Endothelial cell of umbilical vein (primary cell): ENCODE measurements at regions not wholly inside any gene's neighbourhood (a gene's known extent, or its start where the extent isn't known, plus 50 kb on each side); places are given as distances from the start of the nearest gene placed in this dataset.

Source experiments
- BruUV-seq: library from RNA; stranded (reverse); fragments of 400-500 nt; replicated peaks from 2 replicates; lab custom pipeline; 2021; lab: Mats Ljungman, UMichigan
- CTCF ChIA-PET: fragments of 300-600, 350-600 bp; sonication (Branson Sonifier 250); formaldehyde crosslinking; loops from one replicate; lab custom pipeline; 2021; ENCODE audit warnings: antibody characterized with exemption, inconsistent platforms; lab: Charles Lee
- POLR2A ChIA-PET: fragments of 300-600, 350-600 bp; sonication (Branson Sonifier 250); formaldehyde crosslinking; loops from one replicate; lab custom pipeline; 2021; ENCODE audit warnings: antibody characterized with exemption, inconsistent platforms; lab: Charles Lee
- DNase-seq: peaks from one replicate; pipeline ENCODE4 v3.0.0-alpha.2; 2011; ENCODE audit warnings: low read depth, low spot score
- FAIRE-seq: peaks from 2 replicates; lab custom pipeline; 2011; peaks lifted over from hg19 to GRCh38; lab: Jason Lieb, UNC
- H2AFZ ChIP-seq: 2 replicates; pipeline ENCODE4 v1.6.0; 2012; ENCODE audit warnings: low read depth, low read length, control low read depth, inconsistent platforms
- H3K27ac ChIP-seq: 2 replicates; pipeline ENCODE4 v1.5.1; 2011; ENCODE audit warnings: low read depth, mild to moderate bottlenecking, control low read depth, low read length, moderate library complexity; ENCODE audit not compliant: insufficient read depth
- H3K27me3 ChIP-seq, 2 experiments: 2 replicates each; pipeline versions ENCODE4 v1.6.0 to v1.6.1; 2011; ENCODE audit warnings: low read length in 2 of 2, mixed read lengths in 1 of 2; ENCODE audit not compliant: control insufficient read depth in 2 of 2, insufficient read depth in 2 of 2
- H3K36me3 ChIP-seq, 2 experiments: 2 replicates in 1 of 2; 3 replicates in 1 of 2; pipeline ENCODE4 v1.5.1; 2011; ENCODE audit warnings: low read length in 2 of 2, mild to moderate bottlenecking in 1 of 2, moderate library complexity in 1 of 2; ENCODE audit not compliant: control insufficient read depth in 2 of 2, insufficient read depth in 2 of 2; ENCODE audit errors: extremely low read depth in 1 of 2
- H3K4me1 ChIP-seq: 3 replicates; pipeline ENCODE4 v1.5.1; 2011; ENCODE audit warnings: mild to moderate bottlenecking, low read length; ENCODE audit not compliant: control insufficient read depth, insufficient read depth; ENCODE audit errors: extremely low read depth
- H3K4me2 ChIP-seq: 2 replicates; pipeline ENCODE4 v1.6.1; 2011; ENCODE audit warnings: low read length, control low read depth, mixed read lengths; ENCODE audit not compliant: insufficient read depth
- H3K4me3 ChIP-seq, 3 experiments: fragments of 200-600 bp in 1 of 3; sonication (generic), shearing (Covaris generic) in 1 of 3; replicated peaks in 1 of 3; 2 replicates each; pipeline ENCODE4 v1.5.1; 2011 to 2016; ENCODE audit warnings: control low read depth in 3 of 3, low read length in 3 of 3, mild to moderate bottlenecking in 2 of 3, inconsistent platforms in 1 of 3, low read depth in 1 of 3, moderate library complexity in 1 of 3; ENCODE audit not compliant: insufficient read depth in 1 of 3
- H3K79me2 ChIP-seq: 2 replicates; pipeline ENCODE4 v1.6.0; 2012; ENCODE audit warnings: low read length, inconsistent platforms; ENCODE audit not compliant: control insufficient read depth, insufficient read depth
- H3K9ac ChIP-seq: replicated peaks from 2 replicates; pipeline ENCODE3; 2011; ENCODE audit warnings: low read length, control low read depth; ENCODE audit not compliant: insufficient read depth; ENCODE audit errors: extremely low read depth
- H3K9me1 ChIP-seq: replicated peaks from 3 replicates; pipeline ENCODE4 v1.6.0; 2011; ENCODE audit warnings: mild to moderate bottlenecking, low read length; ENCODE audit not compliant: control insufficient read depth, insufficient read depth; ENCODE audit errors: extremely low read depth
- H3K9me3 ChIP-seq: replicated peaks from 2 replicates; pipeline ENCODE4 v1.5.1; 2012; ENCODE audit warnings: low read length, inconsistent platforms; ENCODE audit not compliant: control insufficient read depth, insufficient read depth
- H4K20me1 ChIP-seq: replicated peaks from 2 replicates; pipeline ENCODE3; 2011; ENCODE audit warnings: mild to moderate bottlenecking, low read length; ENCODE audit not compliant: control insufficient read depth, insufficient read depth; ENCODE audit errors: extremely low read depth
- CTCF ChIP-seq, 2 donors: IDR thresholded peaks; 1 replicate in 1 of 2; 2 replicates in 1 of 2; pipeline ENCODE4 v1.5.1; 2011; ENCODE audit warnings: low read length in 2 of 2, mild to moderate bottlenecking in 2 of 2, moderate library complexity in 2 of 2, control low read depth in 1 of 2, inconsistent platforms in 1 of 2, low read depth in 1 of 2; ENCODE audit not compliant: insufficient read depth in 1 of 2; ENCODE audit errors: extremely low read depth in 1 of 2
- EZH2 ChIP-seq: IDR thresholded peaks from 2 replicates; pipeline ENCODE4 v1.6.1; 2012; ENCODE audit warnings: borderline replicate concordance, low read depth, mild to moderate bottlenecking, moderate library complexity, low read length, inconsistent platforms; ENCODE audit not compliant: severe bottlenecking
- FOS ChIP-seq: IDR thresholded peaks from 2 replicates; pipeline ENCODE4 v1.6.1; 2011; ENCODE audit warnings: mild to moderate bottlenecking, low read length, moderate library complexity, borderline replicate concordance; ENCODE audit not compliant: insufficient read depth
- POLR2AphosphoS5 ChIP-seq: IDR thresholded peaks from 2 replicates; pipeline ENCODE4 v1.6.1; 2012; ENCODE audit warnings: low read depth, mild to moderate bottlenecking, control low read depth, low read length, moderate library complexity; ENCODE audit not compliant: insufficient read depth
- dilution Hi-C: fragments of 300-500 bp; cut with MboI; formaldehyde crosslinking; loops from one replicate; pipeline ENCODE4 v1.15.0; 2019; ENCODE audit warnings: low sequenced_read_pairs; ENCODE audit not compliant: extremely low pct_ligation_motif_present
- intact Hi-C: fragments of 100-400 bp; cut with micrococcal nuclease; formaldehyde crosslinking; loops from one replicate; pipeline ENCODE4 v1.10.0; 2022

GRCh38 chr11:16613512-16614381, 124.7 kb upstream of the C11orf58 start:
- H3K9me3 ChIP-seq = no peaks in the 10 kb centered on the region
- H3K9ac ChIP-seq = no peak overlapping the region
- DNase-seq (peak; percentile 71), FAIRE-seq (peak; percentile 97)
- CTCF ChIA-PET = interaction anchor here (0.5 to 4.3 kb wide), 50 partner anchors 8 to 1824 kb away, joined by 3 to 118 read pairs (median 4); no protein-coding TSS in a partner anchor
- H3K4me2 ChIP-seq = peak overlapping the region; percentile 62
- H3K9me1 ChIP-seq = no peaks in the 10 kb centered on the region
- intact Hi-C loops (loop anchor here (1.0 to 5.0 kb wide), 8 partner anchors 124 to 1511 kb away; partner anchors contain the start of gene C11orf58), dilution Hi-C loops (no loop called here)
- no peak overlapping the region for H3K27ac ChIP-seq
- BruUV-seq = no TSS peak
- POLR2A ChIA-PET = no interaction called here
- peak overlapping the region in 2 of 3 experiments; percentile 4 to 7 for H3K4me3 ChIP-seq
- H3K27me3 ChIP-seq = peaks cover 42 to 76% of the 10 kb centered on the region in 2 experiments
- H3K79me2 ChIP-seq = no peaks in the 10 kb centered on the region
- H4K20me1 ChIP-seq = no peaks in the 10 kb centered on the region
- no peaks in the 10 kb centered on the region for H3K36me3 ChIP-seq
- peak overlapping the region; percentile 68 for H2AFZ ChIP-seq
- H3K4me1 ChIP-seq = peaks cover 13% of the 10 kb centered on the region
- peak; percentile 63 for TF ChIP-seq EZH2
- peak; percentile 89 to 90 for TF ChIP-seq CTCF (IDR thresholded peaks at IDR 0.05; ENCODE audit: extremely low read depth in 1 of 2, insufficient read depth in 1 of 2, low read depth in 1 of 2, low read length in 2 of 2)
- TF ChIP-seq POLR2AphosphoS5 = no peak
- no peak for TF ChIP-seq FOS
